ENCODE measurements at regions not wholly inside any gene's neighbourhood (a gene's known extent, or its start where the extent isn't known, plus 50 kb on each side); places are given as distances from the start of the nearest gene placed in this dataset.
A peak's percentile ranks its signal among the peaks of the same experiment; 100 is the strongest.

DNA sequence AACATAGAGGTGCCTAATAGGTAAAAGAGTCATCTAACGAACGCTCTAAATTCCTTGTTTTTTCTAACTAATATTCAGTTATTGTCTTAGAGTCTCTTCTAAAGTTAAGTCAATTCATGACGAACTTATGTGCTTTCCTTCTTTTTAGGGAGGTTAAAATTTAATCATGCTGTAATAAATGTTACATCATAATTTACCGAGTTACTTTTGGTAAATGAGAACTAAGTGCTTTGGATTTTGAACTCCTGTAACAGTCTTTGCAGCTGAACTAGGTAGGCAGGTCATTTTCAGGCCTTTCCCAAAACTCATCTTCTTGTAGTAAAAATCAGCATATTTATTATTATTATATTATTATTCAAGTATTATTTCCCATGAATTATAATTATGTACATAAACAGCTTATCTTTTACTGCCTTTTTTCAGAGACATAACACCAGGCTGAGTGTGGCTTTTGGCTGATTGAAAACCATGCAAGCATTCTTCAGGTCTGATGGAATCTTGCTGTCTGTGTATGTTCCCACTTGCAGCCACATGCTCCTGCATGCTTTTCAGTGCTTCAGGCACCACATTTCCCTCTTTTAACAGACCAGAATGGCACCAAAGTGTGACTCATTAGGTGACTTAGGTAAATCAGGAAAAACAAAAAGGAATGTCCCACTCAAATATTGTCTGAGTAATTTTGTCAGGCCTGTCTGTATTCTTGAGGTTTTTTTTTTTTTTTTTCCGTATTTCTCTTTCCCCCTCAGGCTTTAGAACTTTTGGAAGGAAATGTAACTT, 81.0 kb upstream of the CD55 start:
- Mint-ChIP-seq H3K4me1 (peaks cover 34% of the 10 kb centered on the region), H3K36me3 (no peaks in the 10 kb centered on the region), H3K27me3 (ENCODE audit: low read depth) (no peaks in the 10 kb centered on the region), H3K27ac (peak overlapping the region; percentile 83), H3K9me3 (peaks cover 17% of the 10 kb centered on the region), H3K4me3 (no peak overlapping the region)
- TF ChIP-seq CTCF (IDR thresholded peaks at IDR 0.05; ENCODE audit: unreplicated experiment) = no peak
- no peak for DNase-seq (ENCODE audit: low spot score in 2 of 2, unreplicated experiment in 2 of 2)

GRCh38 chr1:207241164-207241934, 80.1 kb upstream of the CD55 start:
- H3K27me3 Mint-ChIP-seq (ENCODE audit: low read depth) = no peaks in the 10 kb centered on the region
- peaks cover 15% of the 10 kb centered on the region for H3K9me3 Mint-ChIP-seq
- H3K4me1 Mint-ChIP-seq = peaks cover 35% of the 10 kb centered on the region
- no peak for TF ChIP-seq CTCF (IDR thresholded peaks at IDR 0.05; ENCODE audit: unreplicated experiment)
- peak overlapping the region; percentile 83 for H3K27ac Mint-ChIP-seq
- no peak overlapping the region for H3K4me3 Mint-ChIP-seq
- DNase-seq (ENCODE audit: low spot score in 2 of 2, unreplicated experiment in 2 of 2) = no peak
- no peaks in the 10 kb centered on the region for H3K36me3 Mint-ChIP-seq

GRCh38 chr1:207243442-207244408, 77.8 kb upstream of the CD55 start:
- H3K36me3 Mint-ChIP-seq = no peaks in the 10 kb centered on the region
- H3K4me1 Mint-ChIP-seq = peaks cover 38% of the 10 kb centered on the region
- no peak for TF ChIP-seq CTCF (IDR thresholded peaks at IDR 0.05; ENCODE audit: unreplicated experiment)
- no peak overlapping the region for H3K27ac Mint-ChIP-seq
- H3K4me3 Mint-ChIP-seq = no peak overlapping the region
- DNase-seq (ENCODE audit: low spot score in 2 of 2, unreplicated experiment in 2 of 2) = no peak
- H3K27me3 Mint-ChIP-seq (ENCODE audit: low read depth) = no peaks in the 10 kb centered on the region
- peaks cover 1% of the 10 kb centered on the region for H3K9me3 Mint-ChIP-seq

GRCh38 chr1:207244409-207244801, 77.1 kb upstream of the CD55 start:
- no peaks in the 10 kb centered on the region for H3K36me3 Mint-ChIP-seq
- H3K9me3 Mint-ChIP-seq = no peaks in the 10 kb centered on the region
- H3K27ac Mint-ChIP-seq = no peak overlapping the region
- H3K27me3 Mint-ChIP-seq (ENCODE audit: low read depth) = no peaks in the 10 kb centered on the region
- no peak for DNase-seq (ENCODE audit: low spot score in 2 of 2, unreplicated experiment in 2 of 2)
- no peak for TF ChIP-seq CTCF (IDR thresholded peaks at IDR 0.05; ENCODE audit: unreplicated experiment)
- peaks cover 39% of the 10 kb centered on the region for H3K4me1 Mint-ChIP-seq
- H3K4me3 Mint-ChIP-seq = no peak overlapping the region

DNA sequence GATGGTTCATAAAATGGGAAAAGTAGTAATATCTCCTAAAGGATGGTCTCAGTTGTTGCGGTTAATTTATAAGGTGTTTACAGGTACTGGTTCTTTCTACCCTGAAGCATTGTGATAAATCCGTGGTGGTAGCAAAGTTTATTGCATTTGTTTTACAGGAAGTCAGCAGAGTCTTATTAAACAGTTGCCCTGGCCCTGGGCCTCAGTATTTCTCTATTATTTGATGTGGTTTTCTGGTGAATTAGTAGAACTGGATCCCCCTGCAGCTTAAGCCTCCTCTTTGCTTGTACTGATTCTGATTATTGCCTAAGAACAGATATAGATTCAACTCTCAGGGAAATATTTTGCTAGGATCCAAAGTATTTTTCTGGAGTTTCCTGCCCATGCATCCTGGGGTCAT, 76.4 kb upstream of the CD55 start:
- H3K27ac Mint-ChIP-seq = peak overlapping the region; percentile 13
- no peaks in the 10 kb centered on the region for H3K27me3 Mint-ChIP-seq (ENCODE audit: low read depth)
- no peak for TF ChIP-seq CTCF (IDR thresholded peaks at IDR 0.05; ENCODE audit: unreplicated experiment)
- no peaks in the 10 kb centered on the region for H3K36me3 Mint-ChIP-seq
- peaks cover 34% of the 10 kb centered on the region for H3K4me1 Mint-ChIP-seq
- H3K4me3 Mint-ChIP-seq = no peak overlapping the region
- DNase-seq (ENCODE audit: low spot score in 2 of 2, unreplicated experiment in 2 of 2) = no peak
- no peaks in the 10 kb centered on the region for H3K9me3 Mint-ChIP-seq
